Right atrium auricular region (tissue), 2 donors: ENCODE measurements at regions not wholly inside any gene's neighbourhood (a gene's known extent, or its start where the extent isn't known, plus 50 kb on each side); places are given as distances from the start of the nearest gene placed in this dataset.
"Not testable (repeated sequence)": the region's sequence is repeated elsewhere in the genome, so short reads cannot be mapped to it uniquely, and the experiment has no call there.

Source experiments
- DNase-seq: peaks from one replicate; pipeline ENCODE4 v3.0.0-alpha.2; 2019; ENCODE audit warnings: low spot score
- H3K27ac ChIP-seq, 2 donors: fragments of 200-600 bp; sonication (generic); 1 replicate in 1 of 2; 2 replicates in 1 of 2; pipeline ENCODE4 v1.5.1; 2016 to 2019
- H3K27me3 ChIP-seq, 2 donors: fragments of 200-600 bp; sonication (generic); one replicate each; pipeline versions ENCODE4 v1.5.1 to v1.6.0; 2017 to 2019
- H3K36me3 ChIP-seq: fragments of 200-600 bp; sonication (generic); one replicate; pipeline ENCODE4 v1.5.1; 2016
- H3K4me1 ChIP-seq, 2 donors: fragments of 200-600 bp; sonication (generic); one replicate each; pipeline versions ENCODE4 v1.5.1 to v1.6.0; 2017 to 2019
- H3K4me3 ChIP-seq, 2 donors: fragments of 200-600 bp; sonication (generic); 1 replicate in 1 of 2; 2 replicates in 1 of 2; pipeline ENCODE4 v1.5.1; 2017 to 2019; ENCODE audit warnings: mild to moderate bottlenecking in 1 of 2, moderate library complexity in 1 of 2
- H3K9me3 ChIP-seq, 2 donors: fragments of 200-600 bp; sonication (generic); one replicate each; pipeline ENCODE4 v1.5.1; 2019
- CTCF ChIP-seq, 2 donors: fragments of 200-600 bp; sonication (generic); IDR thresholded peaks; one replicate each; pipeline ENCODE4 v1.5.1; 2019; ENCODE audit warnings: antibody characterized with exemption in 2 of 2

GRCh38 chr3:159305017-159305416, 503.2 kb downstream of the MFSD1 start:
- DNase-seq: no peak
- Histone ChIP-seq H3K4me3 (no peak overlapping the region), H3K9me3 (no peaks in the 10 kb centered on the region), H3K4me1 (no peaks in the 10 kb centered on the region), H3K27me3 (no peaks in the 10 kb centered on the region), H3K27ac (no peak overlapping the region), H3K36me3 (no peaks in the 10 kb centered on the region)
- no peak for TF ChIP-seq CTCF (IDR thresholded peaks at IDR 0.05)

- not testable (repeated sequence) for DNase-seq, H3K9me3 ChIP-seq, H3K4me3 ChIP-seq, H3K27ac ChIP-seq, H3K4me1 ChIP-seq, H3K36me3 ChIP-seq, H3K27me3 ChIP-seq
Measured at GRCh38 chr3:159316706-159317105, 514.9 kb downstream of the MFSD1 start.

GRCh38 chr3:159319156-159319555, 517.3 kb downstream of the MFSD1 start:
- no peak for TF ChIP-seq CTCF (IDR thresholded peaks at IDR 0.05)
- no peak overlapping the region for H3K4me3 ChIP-seq
- no peaks in the 10 kb centered on the region for H3K9me3 ChIP-seq
- DNase-seq: no peak
- H3K36me3 ChIP-seq: no peaks in the 10 kb centered on the region
- H3K27ac ChIP-seq: no peak overlapping the region
- H3K4me1 ChIP-seq: no peaks in the 10 kb centered on the region
- H3K27me3 ChIP-seq: no peaks in the 10 kb centered on the region

- Histone ChIP-seq H3K4me3 (no peak overlapping the region), H3K27me3 (no peaks in the 10 kb centered on the region), H3K4me1 (no peaks in the 10 kb centered on the region), H3K27ac (no peak overlapping the region), H3K9me3 (no peaks in the 10 kb centered on the region), H3K36me3 (no peaks in the 10 kb centered on the region)
- DNase-seq: no peak
- peak; percentile 50 to 72 for TF ChIP-seq CTCF (IDR thresholded peaks at IDR 0.05)
Measured at GRCh38 chr3:159322322-159322939, 520.6 kb downstream of the MFSD1 start.

- no peak overlapping the region for H3K4me3 ChIP-seq
- H3K9me3 ChIP-seq: no peaks in the 10 kb centered on the region
- no peaks in the 10 kb centered on the region for H3K4me1 ChIP-seq
- H3K27ac ChIP-seq: no peak overlapping the region
- H3K27me3 ChIP-seq: no peaks in the 10 kb centered on the region
- no peaks in the 10 kb centered on the region for H3K36me3 ChIP-seq
- TF ChIP-seq CTCF (IDR thresholded peaks at IDR 0.05): no peak
- no peak for DNase-seq
Measured at GRCh38 chr3:159323848-159324247, 522.0 kb downstream of the MFSD1 start.

- H3K9me3 ChIP-seq: no peaks in the 10 kb centered on the region
- TF ChIP-seq CTCF (IDR thresholded peaks at IDR 0.05): no peak
- no peaks in the 10 kb centered on the region for H3K27me3 ChIP-seq
- H3K36me3 ChIP-seq: no peaks in the 10 kb centered on the region
- H3K4me1 ChIP-seq: no peaks in the 10 kb centered on the region
- no peak for DNase-seq
- no peak overlapping the region for H3K27ac ChIP-seq
- H3K4me3 ChIP-seq: no peak overlapping the region
Measured at GRCh38 chr3:159326998-159327397, 525.1 kb downstream of the MFSD1 start.
